Neural cell (in vitro differentiated cells): ENCODE measurements at regions not wholly inside any gene's neighbourhood (a gene's known extent, or its start where the extent isn't known, plus 50 kb on each side); places are given as distances from the start of the nearest gene placed in this dataset.

Experiments used
- EP300 ChIP-seq: fragments of 450-650 bp; conservative IDR thresholded peaks from 2 replicates; pipeline ENCODE4 v1.6.1; 2014; ENCODE audit warnings: antibody characterized with exemption, mild to moderate bottlenecking, moderate library complexity; ENCODE audit not compliant: poor library complexity, severe bottlenecking
- EZH2 ChIP-seq: fragments of 200-600, 300-800 bp; shearing (Covaris generic), sonication (generic); IDR thresholded peaks from 2 replicates; pipeline ENCODE4 v1.6.1; 2014; ENCODE audit warnings: antibody characterized with exemption, low read length, borderline replicate concordance, mild to moderate bottlenecking; ENCODE audit not compliant: insufficient read depth, poor library complexity, severe bottlenecking
- MXI1 ChIP-seq: fragments of 450-650 bp; conservative IDR thresholded peaks from 2 replicates; pipeline ENCODE4 v1.6.1; 2014; ENCODE audit warnings: antibody characterized with exemption, mild to moderate bottlenecking; ENCODE audit not compliant: poor library complexity, severe bottlenecking
- POLR2AphosphoS5 ChIP-seq: IDR thresholded peaks from 2 replicates; pipeline ENCODE4 v1.6.1; 2012
- REST ChIP-seq: IDR thresholded peaks from 2 replicates; pipeline ENCODE4 v1.6.1; 2012; ENCODE audit warnings: borderline replicate concordance
- SMC3 ChIP-seq: fragments of 450-650 bp; conservative IDR thresholded peaks from 2 replicates; pipeline ENCODE4 v1.6.1; 2014; ENCODE audit warnings: antibody characterized with exemption, mild to moderate bottlenecking, moderate library complexity; ENCODE audit not compliant: poor library complexity
- TF ChIP-seq, protein P1 (sequence below): fragments of 450-650 bp; IDR thresholded peaks from 2 replicates; pipeline ENCODE4 v1.5.1; 2014; ENCODE audit warnings: antibody characterized with exemption, mild to moderate bottlenecking, moderate library complexity; ENCODE audit not compliant: poor library complexity, severe bottlenecking

DNA sequence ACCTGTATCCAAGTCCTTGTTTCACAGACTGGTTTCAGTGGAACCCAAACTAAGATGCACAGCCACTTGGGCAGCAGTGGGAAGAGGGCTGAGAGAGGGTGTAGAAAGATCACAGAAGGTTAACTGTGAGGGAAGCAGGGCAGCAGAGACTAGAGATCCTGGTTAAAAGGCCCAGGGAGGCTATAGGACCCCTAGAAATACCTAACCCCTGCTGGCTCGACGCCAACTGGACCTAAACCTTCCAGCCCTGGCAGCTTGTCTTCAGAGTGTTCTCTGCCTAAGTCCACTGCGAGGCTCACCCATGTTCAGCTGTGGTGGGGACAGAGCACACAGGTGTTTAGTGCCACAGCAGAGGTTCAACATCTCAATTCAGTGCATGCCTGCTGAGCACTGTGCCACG lies 96.5 kb downstream of the ZNF621 start:
- TF ChIP-seq, protein P1, sequence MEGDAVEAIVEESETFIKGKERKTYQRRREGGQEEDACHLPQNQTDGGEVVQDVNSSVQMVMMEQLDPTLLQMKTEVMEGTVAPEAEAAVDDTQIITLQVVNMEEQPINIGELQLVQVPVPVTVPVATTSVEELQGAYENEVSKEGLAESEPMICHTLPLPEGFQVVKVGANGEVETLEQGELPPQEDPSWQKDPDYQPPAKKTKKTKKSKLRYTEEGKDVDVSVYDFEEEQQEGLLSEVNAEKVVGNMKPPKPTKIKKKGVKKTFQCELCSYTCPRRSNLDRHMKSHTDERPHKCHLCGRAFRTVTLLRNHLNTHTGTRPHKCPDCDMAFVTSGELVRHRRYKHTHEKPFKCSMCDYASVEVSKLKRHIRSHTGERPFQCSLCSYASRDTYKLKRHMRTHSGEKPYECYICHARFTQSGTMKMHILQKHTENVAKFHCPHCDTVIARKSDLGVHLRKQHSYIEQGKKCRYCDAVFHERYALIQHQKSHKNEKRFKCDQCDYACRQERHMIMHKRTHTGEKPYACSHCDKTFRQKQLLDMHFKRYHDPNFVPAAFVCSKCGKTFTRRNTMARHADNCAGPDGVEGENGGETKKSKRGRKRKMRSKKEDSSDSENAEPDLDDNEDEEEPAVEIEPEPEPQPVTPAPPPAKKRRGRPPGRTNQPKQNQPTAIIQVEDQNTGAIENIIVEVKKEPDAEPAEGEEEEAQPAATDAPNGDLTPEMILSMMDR = no peak
- no peak for TF ChIP-seq EP300
- TF ChIP-seq POLR2AphosphoS5 = no peak
- TF ChIP-seq SMC3 = no peak
- no peak for TF ChIP-seq MXI1
- TF ChIP-seq REST = no peak
- no peak for TF ChIP-seq EZH2
